ENCODE measurements at regions not wholly inside any gene's neighbourhood (a gene's known extent, or its start where the extent isn't known, plus 50 kb on each side); places are given as distances from the start of the nearest gene placed in this dataset.

DNA sequence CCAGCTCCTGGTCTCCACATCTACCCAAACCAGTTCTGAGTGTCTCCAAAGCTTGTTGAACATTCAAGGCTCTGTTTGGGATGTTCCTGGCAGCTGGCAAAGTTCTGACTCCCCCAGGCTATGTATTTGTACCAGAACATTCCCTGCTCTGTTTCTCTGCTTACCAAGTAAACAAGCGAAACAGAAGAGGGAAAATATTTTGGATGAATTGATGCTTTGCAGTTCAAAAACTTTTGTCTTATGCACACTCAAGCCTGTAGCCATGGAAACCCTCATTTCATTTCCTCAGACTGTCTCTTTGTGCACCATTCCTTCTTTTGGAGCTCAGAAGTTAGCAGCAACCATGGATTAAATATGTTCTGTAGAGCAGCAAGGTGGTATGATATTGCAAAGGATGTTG is 145.8 kb downstream of the ACTL7B start:
- no peak for DNase-seq

DNA sequence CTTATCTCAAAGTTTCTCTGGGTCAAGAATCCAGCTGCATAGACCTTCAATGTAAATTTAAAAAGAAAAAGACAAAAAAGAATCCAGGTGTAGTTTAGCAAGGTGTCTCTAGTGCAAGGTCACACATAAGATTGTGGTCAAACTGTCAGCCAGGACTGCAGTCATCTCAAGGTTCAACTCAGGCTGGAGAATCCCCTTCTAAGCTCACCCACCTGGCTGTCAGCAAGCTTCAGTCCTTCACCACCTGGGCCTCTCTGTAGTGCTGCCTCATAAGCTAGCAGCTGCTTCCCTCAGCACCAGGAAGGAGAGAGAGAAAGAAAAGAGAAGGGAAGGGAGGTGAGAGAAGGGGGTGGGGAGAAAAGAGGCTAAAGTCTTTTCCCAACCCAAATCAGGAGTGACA is 146.7 kb downstream of the ACTL7B start:
- DNase-seq, result no peak

- DNase-seq, result no peak
These were observed 147.3 kb downstream of the ACTL7B start for GRCh38 chr9:108708448-108708847.

- no peak for DNase-seq
These were observed 148.7 kb downstream of the ACTL7B start for GRCh38 chr9:108707120-108707519.

DNA sequence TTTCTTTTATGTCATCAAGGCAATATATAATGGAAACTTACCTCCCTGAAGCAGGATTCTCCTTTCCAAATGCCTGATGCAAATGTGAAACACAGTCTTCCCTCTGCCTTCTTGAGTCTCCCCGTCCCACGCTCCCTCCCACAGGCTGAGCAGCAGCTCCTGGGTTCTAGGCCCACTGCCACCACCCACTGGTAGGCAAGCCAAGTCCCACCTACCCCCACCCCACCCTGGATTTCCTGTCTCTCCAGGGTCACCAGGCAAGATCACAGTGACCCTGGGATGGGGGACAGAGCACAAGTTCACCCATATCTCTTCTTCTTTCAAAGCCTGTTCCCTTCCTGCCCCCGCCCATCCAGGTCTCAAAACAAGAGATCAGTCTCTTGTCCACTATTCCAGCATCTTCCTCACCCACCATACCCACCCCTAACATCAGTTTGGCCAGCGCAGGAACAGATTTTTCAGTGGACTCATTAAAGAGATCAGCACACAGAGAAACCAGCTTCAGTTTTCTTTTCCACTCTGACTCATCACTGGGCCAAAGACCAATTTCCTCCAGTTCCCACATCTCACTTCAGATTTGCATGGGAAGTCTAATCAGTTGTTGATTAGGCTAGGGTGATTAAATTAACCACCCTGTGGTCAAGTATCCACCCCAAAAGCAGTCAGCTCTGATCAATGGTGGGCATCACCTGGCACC is 151.5 kb downstream of the ACTL7B start:
- DNase-seq, result no peak

DNA sequence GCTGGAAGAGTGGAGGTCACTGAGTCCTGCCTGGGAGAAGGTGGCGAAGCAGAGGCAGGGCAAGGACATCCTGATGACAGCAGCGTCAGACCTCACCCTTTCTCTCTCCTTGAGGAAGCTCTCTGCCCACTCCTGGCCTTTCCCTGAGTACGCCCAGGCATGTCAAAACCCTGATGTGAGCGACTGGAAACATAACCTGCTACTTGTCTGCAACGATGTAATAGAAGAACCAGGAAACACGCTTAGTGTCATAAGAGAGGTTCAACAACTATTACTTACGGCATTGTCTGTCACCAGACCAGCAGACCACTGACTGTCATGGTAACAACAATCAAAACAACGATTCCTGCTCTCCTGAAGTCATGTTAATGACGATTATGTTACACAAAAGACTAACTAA is 152.4 kb downstream of the ACTL7B start:
- DNase-seq, result no peak

GRCh38 chr9:108702681-108703080 is 153.1 kb downstream of the ACTL7B start:
- DNase-seq, result no peak

- no peak for DNase-seq
These were observed 157.0 kb downstream of the ACTL7B start for GRCh38 chr9:108698801-108699200.

DNA sequence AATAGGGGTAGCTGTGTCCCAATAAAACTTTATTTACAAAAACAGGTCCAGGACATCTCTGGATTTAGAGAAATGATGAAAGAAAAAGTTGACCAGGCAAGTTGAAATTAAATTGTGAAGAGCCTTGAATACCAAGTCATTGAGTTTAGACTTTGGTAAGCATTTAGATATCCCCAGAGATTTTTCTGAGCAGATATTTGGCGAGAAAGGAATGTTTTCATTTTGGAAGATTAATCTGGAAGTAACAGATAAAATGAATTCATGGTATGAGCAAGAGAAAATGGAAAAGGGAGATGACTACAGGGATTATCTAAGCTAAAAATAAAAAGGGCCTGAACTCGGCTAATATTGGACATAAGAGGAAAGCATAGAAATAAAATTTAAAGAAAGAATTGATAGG is 157.6 kb downstream of the ACTL7B start:
- no peak for DNase-seq

DNA sequence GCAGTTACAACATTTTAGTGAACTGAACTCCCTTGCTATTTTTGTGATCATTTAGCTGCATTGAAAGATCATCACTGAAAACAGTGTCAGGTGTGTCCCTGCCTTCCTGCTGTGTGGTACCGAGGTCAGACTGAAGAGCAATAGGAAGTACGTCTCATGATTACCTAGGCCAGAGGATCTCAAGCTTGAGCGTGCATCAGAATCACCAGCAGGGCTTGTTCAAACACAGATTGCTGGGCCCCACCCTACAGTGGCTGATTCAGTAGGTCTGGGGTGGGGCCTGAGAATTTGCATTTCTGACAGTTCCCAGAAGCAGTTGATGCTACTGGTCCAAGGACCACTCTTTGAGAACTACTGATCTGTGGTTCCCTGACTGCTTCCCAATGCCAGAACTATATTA is 159.6 kb downstream of the ACTL7B start:
- no peak for DNase-seq

DNA sequence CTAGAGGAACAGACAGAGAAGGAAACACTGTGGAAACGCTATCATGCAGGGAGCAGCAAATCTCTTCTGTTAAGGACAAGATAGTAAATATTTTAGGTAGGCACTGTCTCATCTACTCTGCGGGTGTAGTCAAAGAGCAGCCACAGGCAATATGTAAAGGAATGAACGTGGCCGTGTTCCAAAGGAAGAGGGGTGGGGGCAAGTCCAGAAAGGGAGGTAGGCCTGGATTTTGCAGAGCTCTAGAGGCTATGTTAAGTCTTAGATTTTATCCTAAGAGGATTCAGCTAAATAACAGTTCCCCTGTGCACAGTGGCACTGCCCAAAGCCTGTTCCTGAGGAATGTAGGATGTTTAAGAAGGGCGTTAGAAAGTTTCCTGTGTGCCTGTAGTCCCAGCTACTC is 161.6 kb downstream of the ACTL7B start:
- DNase-seq, result no peak

DNA sequence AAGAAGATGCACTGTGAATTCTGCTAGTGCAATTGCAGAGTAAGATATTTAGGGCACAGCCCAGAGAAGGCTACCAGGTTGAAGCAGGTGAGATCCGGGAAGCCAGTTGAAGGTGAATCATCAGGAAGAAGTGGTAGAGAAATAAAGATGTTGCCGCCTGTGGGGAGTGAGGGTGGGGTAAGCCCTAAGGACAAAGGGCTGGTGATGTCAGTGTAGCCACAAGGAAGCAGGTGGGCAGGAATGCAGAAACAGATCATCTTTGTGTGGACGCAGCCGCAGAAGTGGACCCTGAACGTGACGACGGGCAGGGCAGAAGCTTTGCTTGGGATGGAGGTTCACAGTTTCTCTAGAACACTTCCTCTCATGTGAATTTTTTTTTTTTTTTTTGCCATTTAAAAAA is 164.2 kb downstream of the ACTL7B start:
- DNase-seq, result no peak

DNA sequence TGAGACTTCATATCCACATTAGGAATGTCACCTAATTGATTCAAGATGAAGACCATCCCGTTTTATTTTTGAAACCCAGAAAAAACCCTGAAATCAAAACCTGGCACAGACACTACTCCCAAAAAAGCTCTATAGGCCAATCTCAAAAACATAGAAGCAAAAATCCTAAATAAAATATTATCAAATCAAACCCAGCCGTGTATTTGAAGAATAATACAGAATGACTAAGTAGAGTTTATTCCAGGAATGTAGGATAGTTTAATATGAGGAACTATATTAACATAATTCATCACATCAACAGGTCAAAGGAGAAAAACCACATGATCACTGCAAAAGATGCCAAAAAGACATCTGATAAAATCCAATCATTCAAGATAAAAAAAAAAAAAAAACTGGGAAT is 167.1 kb downstream of the ACTL7B start:
- no peak for DNase-seq

GRCh38 chr9:108688051-108688450 is 167.7 kb downstream of the ACTL7B start:
- DNase-seq, result no peak

- DNase-seq, result no peak
These were observed 168.5 kb downstream of the ACTL7B start for GRCh38 chr9:108687006-108687987.

GRCh38 chr9:108684288-108685025 is 171.3 kb downstream of the ACTL7B start:
- no peak for DNase-seq

- no peak for DNase-seq
These were observed 172.5 kb downstream of the ACTL7B start for GRCh38 chr9:108683245-108683644.

GRCh38 chr9:108681851-108682590 is 173.8 kb downstream of the ACTL7B start:
- DNase-seq, result no peak

DNA sequence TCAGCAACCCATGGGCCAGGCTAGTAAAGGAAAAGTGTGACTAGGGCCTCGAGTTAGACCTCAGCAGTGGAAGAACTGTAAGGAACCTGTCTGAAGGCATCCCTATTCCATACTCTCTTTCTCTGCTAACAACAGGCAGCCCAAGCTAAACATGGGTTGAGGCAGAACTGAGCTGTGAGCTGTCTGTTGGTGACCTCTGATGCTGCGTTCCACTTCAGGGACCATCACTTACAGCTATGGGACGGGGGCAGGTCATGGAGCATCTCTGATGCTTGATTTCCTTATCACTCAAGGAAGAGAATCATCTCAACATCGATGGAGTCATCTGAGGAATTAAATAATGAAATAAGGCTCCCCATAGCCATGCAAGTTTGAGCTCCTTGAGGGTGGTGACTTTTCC is 174.8 kb downstream of the ACTL7B start:
- DNase-seq, result no peak

GRCh38 chr9:108677776-108678175 is 178.0 kb downstream of the ACTL7B start:
- no peak for DNase-seq

GRCh38 chr9:108676355-108676754 is 179.4 kb downstream of the ACTL7B start:
- DNase-seq, result no peak

- DNase-seq, result no peak
These were observed 180.1 kb downstream of the ACTL7B start for GRCh38 chr9:108675708-108676107.

Data from CD4-positive, alpha-beta T cell treated with Interleukin-21 for 1 hour (primary cell).